ENCODE measurements at regions not wholly inside any gene's neighbourhood (a gene's known extent, or its start where the extent isn't known, plus 50 kb on each side); places are given as distances from the start of the nearest gene placed in this dataset.
"Not testable (repeated sequence)": the region's sequence is repeated elsewhere in the genome, so short reads cannot be mapped to it uniquely, and the experiment has no call there.

DNA sequence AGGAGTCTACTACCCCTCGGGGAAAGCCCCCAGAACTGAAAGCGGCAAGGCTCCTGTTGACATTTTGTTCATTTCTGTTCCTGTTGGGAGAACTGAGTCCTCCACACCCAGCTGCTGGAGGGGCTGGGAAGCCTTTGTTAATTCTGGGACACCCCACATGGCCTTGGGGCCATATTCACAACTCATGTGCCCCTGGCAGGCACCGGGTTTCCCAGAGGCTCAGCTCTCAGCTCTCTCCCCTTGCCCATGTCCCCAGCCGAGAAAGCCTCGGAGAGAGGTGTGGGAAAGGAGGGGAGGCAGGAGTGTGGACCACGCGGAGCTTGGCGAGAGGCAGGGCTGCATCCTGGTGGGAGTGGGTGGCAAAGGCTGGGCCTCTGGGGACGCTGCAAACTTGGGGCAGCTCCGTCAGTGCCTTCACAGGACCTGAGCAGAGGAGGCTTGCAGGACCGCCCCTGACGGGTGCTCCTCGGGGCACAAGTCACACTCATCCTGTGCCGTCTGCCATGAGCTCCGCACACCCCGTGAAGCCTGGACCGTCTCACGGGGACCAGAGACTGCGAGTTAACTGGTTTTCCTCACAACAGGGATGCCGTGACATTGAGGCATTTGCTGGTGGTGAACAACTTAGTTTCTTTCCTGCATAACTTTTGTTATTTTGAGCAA is 140.9 kb downstream of the DNAJB6 start:
- no peak for FAIRE-seq
- Histone ChIP-seq H3K4me2 (no peak overlapping the region), H3K4me1 (no peaks in the 10 kb centered on the region), H3K9me3 (peaks cover 16% of the 10 kb centered on the region), H3K4me3 (no peak overlapping the region), H3K27ac (no peak overlapping the region)
- WGBS (ENCODE audit: missing lambda C conversion rate) = 69% methylated on average over 18 of the region's 20 CpGs
- DNase-seq (ENCODE audit: low read depth in 1 of 2, low spot score in 1 of 2) = no peak
- ChIA-PET CTCF (no interaction called here), POLR2A (no interaction called here)
- ATAC-seq = peak in 1 of 2 experiments; percentile 32; a peak in 3 of 6 replicates
- no peak for TF ChIP-seq KDM1A (IDR thresholded peaks at IDR 0.05; ENCODE audit: low read depth)
- no peak for TF ChIP-seq CBX8 (IDR thresholded peaks at IDR 0.05)
- no peak for TF ChIP-seq POLR2AphosphoS2 (conservative IDR thresholded peaks at IDR 0.05; ENCODE audit: low read length)
- no peak for TF ChIP-seq EHMT2 (IDR thresholded peaks at IDR 0.05; ENCODE audit: low read depth)
- no peak for TF ChIP-seq ZSCAN20 (CRISPR knock-in tag; IDR thresholded peaks at IDR 0.05)
- no peak for TF ChIP-seq PHF8 (IDR thresholded peaks at IDR 0.05; ENCODE audit: borderline replicate concordance, low read depth)
- no peak for TF ChIP-seq POLR2A (IDR thresholded peaks at IDR 0.05; ENCODE audit: low read length)
- TF ChIP-seq KDM5A (IDR thresholded peaks at IDR 0.05) = no peak

- ATAC-seq; H3K4me1 ChIP-seq; H3K4me2 ChIP-seq; H3K4me3 ChIP-seq; DNase-seq (ENCODE audit: low read depth in 1 of 2, low spot score in 1 of 2); FAIRE-seq; H3K9me3 ChIP-seq; H3K27ac ChIP-seq; POLR2A ChIA-PET: not testable (repeated sequence)
- WGBS (ENCODE audit: missing lambda C conversion rate) = 77% methylated on average over 13 of the region's 13 CpGs
- CTCF ChIA-PET = interaction anchor here (1.1 kb wide), 1 partner anchor 9 kb away, joined by 5 read pairs; no protein-coding TSS in a partner anchor
Observed at GRCh38 chr7:157478611-157479010, 141.8 kb downstream of the DNAJB6 start.

- ChIA-PET POLR2A (no interaction called here), CTCF (interaction anchor here (1.1 kb wide), 1 partner anchor 10 kb away, joined by 5 read pairs; no protein-coding TSS in a partner anchor)
- DNase-seq (ENCODE audit: low read depth in 1 of 2, low spot score in 1 of 2) = no peak
- WGBS (ENCODE audit: missing lambda C conversion rate) = 71% methylated on average over 15 of the region's 15 CpGs
- ATAC-seq = no peak
- no peak for FAIRE-seq
- Histone ChIP-seq H3K27ac (no peak overlapping the region), H3K4me3 (no peak overlapping the region), H3K9me3 (peaks cover under 1% of the 10 kb centered on the region; the same call in 1 of the 3 replicates), H3K4me1 (no peaks in the 10 kb centered on the region), H3K4me2 (no peak overlapping the region)
- TF ChIP-seq HOXB13 (CRISPR knock-in tag; IDR thresholded peaks at IDR 0.05; ENCODE audit: low read depth) (no peak), EP300 (IDR thresholded peaks at IDR 0.05) (no peak), HMGXB4 (CRISPR knock-in tag; IDR thresholded peaks at IDR 0.05; ENCODE audit: borderline replicate concordance) (no peak)
- TF ChIP-seq, protein P1, sequence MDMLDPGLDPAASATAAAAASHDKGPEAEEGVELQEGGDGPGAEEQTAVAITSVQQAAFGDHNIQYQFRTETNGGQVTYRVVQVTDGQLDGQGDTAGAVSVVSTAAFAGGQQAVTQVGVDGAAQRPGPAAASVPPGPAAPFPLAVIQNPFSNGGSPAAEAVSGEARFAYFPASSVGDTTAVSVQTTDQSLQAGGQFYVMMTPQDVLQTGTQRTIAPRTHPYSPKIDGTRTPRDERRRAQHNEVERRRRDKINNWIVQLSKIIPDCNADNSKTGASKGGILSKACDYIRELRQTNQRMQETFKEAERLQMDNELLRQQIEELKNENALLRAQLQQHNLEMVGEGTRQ (IDR thresholded peaks at IDR 0.05) = no peak
Observed at GRCh38 chr7:157479326-157479725, 142.5 kb downstream of the DNAJB6 start.

DNA sequence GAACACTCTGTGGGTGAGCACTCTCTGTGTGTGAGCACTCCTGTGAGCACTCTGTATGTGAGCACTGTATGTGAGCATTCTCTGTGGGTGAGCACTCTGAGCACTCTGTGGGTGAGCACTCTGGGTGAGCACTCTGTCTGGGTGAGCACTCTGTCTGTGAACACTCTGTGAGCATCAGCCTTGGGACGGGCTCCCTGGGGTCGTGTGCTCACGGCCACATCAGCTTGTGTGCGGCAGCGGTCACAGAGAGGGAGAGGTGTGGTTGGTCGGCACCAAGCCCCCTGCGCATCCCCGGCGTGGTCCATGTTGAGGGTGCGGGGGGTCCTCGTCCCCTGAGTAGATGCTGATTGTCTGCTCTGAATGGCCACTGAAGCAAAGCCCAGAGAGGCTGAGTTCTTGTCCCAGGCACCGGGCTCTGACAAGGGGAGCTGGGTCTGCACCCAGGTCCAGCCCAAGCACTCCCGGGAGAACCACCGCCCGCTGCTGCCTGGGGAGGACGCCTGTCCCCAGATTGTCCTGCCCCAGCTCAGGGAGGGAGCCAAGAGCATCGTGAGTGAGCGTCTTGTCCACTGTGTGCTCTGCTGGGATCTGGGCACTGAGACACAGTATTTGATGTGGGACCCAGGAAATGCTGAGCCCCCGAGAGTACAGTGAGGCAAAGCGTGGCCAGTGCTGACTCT is 143.7 kb downstream of the DNAJB6 start:
- no peaks in the 10 kb centered on the region for H3K9me3 ChIP-seq
- ChIA-PET CTCF (no interaction called here), POLR2A (no interaction called here)
- ATAC-seq (no peak), FAIRE-seq (no peak), DNase-seq (ENCODE audit: low read depth in 1 of 2, low spot score in 1 of 2) (no peak)
- 61% methylated on average over 12 of the region's 20 CpGs for WGBS (ENCODE audit: missing lambda C conversion rate)
- no peak overlapping the region for H3K27ac ChIP-seq
- TF ChIP-seq CBX2 (IDR thresholded peaks at IDR 0.05; ENCODE audit: borderline replicate concordance, low read depth) (no peak), NFE2L2 (conservative IDR thresholded peaks at IDR 0.05; ENCODE audit: low read length) (no peak), HMGXB4 (CRISPR knock-in tag; IDR thresholded peaks at IDR 0.05; ENCODE audit: borderline replicate concordance) (no peak), NR3C1 (IDR thresholded peaks at IDR 0.05) (no peak), SREBF2 (IDR thresholded peaks at IDR 0.05) (no peak), RCOR1 (IDR thresholded peaks at IDR 0.05; ENCODE audit: low read depth, low read length) (no peak), ELK1 (IDR thresholded peaks at IDR 0.05; ENCODE audit: low read depth, low read length) (no peak), PHF8 (IDR thresholded peaks at IDR 0.05; ENCODE audit: borderline replicate concordance, low read depth) (no peak), MAFK (IDR thresholded peaks at IDR 0.05; ENCODE audit: partially characterized antibody) (no peak), HOXB13 (CRISPR knock-in tag; IDR thresholded peaks at IDR 0.05; ENCODE audit: low read depth) (no peak), EP300 (IDR thresholded peaks at IDR 0.05) (no peak)
- TF ChIP-seq, protein P2, sequence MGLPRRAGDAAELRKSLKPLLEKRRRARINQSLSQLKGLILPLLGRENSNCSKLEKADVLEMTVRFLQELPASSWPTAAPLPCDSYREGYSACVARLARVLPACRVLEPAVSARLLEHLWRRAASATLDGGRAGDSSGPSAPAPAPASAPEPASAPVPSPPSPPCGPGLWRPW (IDR thresholded peaks at IDR 0.05) = no peak
- H3K4me1 ChIP-seq = no peaks in the 10 kb centered on the region
- no peak overlapping the region for H3K4me3 ChIP-seq
- H3K4me2 ChIP-seq = no peak overlapping the region
